HFFc6 (cell line): ENCODE measurements at regions not wholly inside any gene's neighbourhood (a gene's known extent, or its start where the extent isn't known, plus 50 kb on each side); places are given as distances from the start of the nearest gene placed in this dataset.

ENCODE experiments used
- DNase-seq: peaks from one replicate; pipeline ENCODE4 v3.0.0-alpha.2; 2018
- H3K27ac Mint-ChIP-seq: 2 replicates; pipeline ENCODE4 v1.8.0; 2020; ENCODE audit warnings: mild to moderate bottlenecking, mixed read lengths
- H3K27me3 Mint-ChIP-seq: 2 replicates; pipeline ENCODE4 v1.8.0; 2021; ENCODE audit warnings: mild to moderate bottlenecking, moderate library complexity, mixed read lengths; ENCODE audit not compliant: insufficient read depth
- H3K36me3 Mint-ChIP-seq: 2 replicates; pipeline ENCODE4 v1.8.0; 2021; ENCODE audit warnings: low read depth, mixed read lengths
- H3K4me1 Mint-ChIP-seq: 2 replicates; pipeline ENCODE4 v1.8.0; 2020; ENCODE audit warnings: low read depth, mixed read lengths
- H3K4me3 Mint-ChIP-seq: 2 replicates; pipeline ENCODE4 v1.8.0; 2020; ENCODE audit warnings: mild to moderate bottlenecking, moderate library complexity, mixed read lengths
- H3K9me3 Mint-ChIP-seq: 2 replicates; pipeline ENCODE4 v1.8.0; 2020; ENCODE audit warnings: mild to moderate bottlenecking, mixed read lengths
- TF ChIP-seq, protein P1 (sequence below): fragments of 200-600 bp; sonication (generic); IDR thresholded peaks from 2 replicates; pipeline ENCODE4 v1.5.0; 2021; ENCODE audit warnings: antibody characterized with exemption, mild to moderate bottlenecking

- H3K4me1 Mint-ChIP-seq = no peaks in the 10 kb centered on the region
- no peak overlapping the region for H3K27ac Mint-ChIP-seq
- H3K9me3 Mint-ChIP-seq = peaks cover 31% of the 10 kb centered on the region
- DNase-seq = no peak
- H3K36me3 Mint-ChIP-seq = no peaks in the 10 kb centered on the region
- H3K27me3 Mint-ChIP-seq = no peaks in the 10 kb centered on the region
- TF ChIP-seq, protein P1, sequence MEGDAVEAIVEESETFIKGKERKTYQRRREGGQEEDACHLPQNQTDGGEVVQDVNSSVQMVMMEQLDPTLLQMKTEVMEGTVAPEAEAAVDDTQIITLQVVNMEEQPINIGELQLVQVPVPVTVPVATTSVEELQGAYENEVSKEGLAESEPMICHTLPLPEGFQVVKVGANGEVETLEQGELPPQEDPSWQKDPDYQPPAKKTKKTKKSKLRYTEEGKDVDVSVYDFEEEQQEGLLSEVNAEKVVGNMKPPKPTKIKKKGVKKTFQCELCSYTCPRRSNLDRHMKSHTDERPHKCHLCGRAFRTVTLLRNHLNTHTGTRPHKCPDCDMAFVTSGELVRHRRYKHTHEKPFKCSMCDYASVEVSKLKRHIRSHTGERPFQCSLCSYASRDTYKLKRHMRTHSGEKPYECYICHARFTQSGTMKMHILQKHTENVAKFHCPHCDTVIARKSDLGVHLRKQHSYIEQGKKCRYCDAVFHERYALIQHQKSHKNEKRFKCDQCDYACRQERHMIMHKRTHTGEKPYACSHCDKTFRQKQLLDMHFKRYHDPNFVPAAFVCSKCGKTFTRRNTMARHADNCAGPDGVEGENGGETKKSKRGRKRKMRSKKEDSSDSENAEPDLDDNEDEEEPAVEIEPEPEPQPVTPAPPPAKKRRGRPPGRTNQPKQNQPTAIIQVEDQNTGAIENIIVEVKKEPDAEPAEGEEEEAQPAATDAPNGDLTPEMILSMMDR = no peak
- no peak overlapping the region for H3K4me3 Mint-ChIP-seq
Observed at GRCh38 chr1:14194511-14194910, 404.0 kb upstream of the KAZN start.

- Mint-ChIP-seq H3K36me3 (0 out of 2 replicates have a peak, but pooled peaks cover 4% of the 10 kb centered on the region), H3K4me3 (no peak overlapping the region), H3K4me1 (no peaks in the 10 kb centered on the region), H3K9me3 (peaks cover 41% of the 10 kb centered on the region), H3K27ac (no peak overlapping the region), H3K27me3 (no peaks in the 10 kb centered on the region; the same call in none of the 2 replicates)
- TF ChIP-seq, protein P1 = no peak
- no peak for DNase-seq
Observed at GRCh38 chr1:14205066-14205465, 393.4 kb upstream of the KAZN start.

GRCh38 chr1:14215151-14215550 lies 383.3 kb upstream of the KAZN start:
- DNase-seq = no peak
- Mint-ChIP-seq H3K36me3 (no peaks in the 10 kb centered on the region), H3K4me1 (no peaks in the 10 kb centered on the region), H3K27me3 (no peaks in the 10 kb centered on the region), H3K9me3 (peaks cover 40% of the 10 kb centered on the region), H3K4me3 (no peak overlapping the region), H3K27ac (no peak overlapping the region)
- TF ChIP-seq, protein P1 = no peak

GRCh38 chr1:14217384-14217783 lies 381.1 kb upstream of the KAZN start:
- H3K36me3 Mint-ChIP-seq = no peaks in the 10 kb centered on the region
- no peak overlapping the region for H3K4me3 Mint-ChIP-seq
- H3K9me3 Mint-ChIP-seq = peaks cover 51% of the 10 kb centered on the region
- no peak overlapping the region for H3K27ac Mint-ChIP-seq
- no peak for DNase-seq
- no peaks in the 10 kb centered on the region for H3K27me3 Mint-ChIP-seq
- TF ChIP-seq, protein P1 = no peak
- no peaks in the 10 kb centered on the region for H3K4me1 Mint-ChIP-seq

- Mint-ChIP-seq H3K9me3 (peaks cover 48% of the 10 kb centered on the region), H3K27ac (no peak overlapping the region), H3K4me3 (no peak overlapping the region), H3K4me1 (no peaks in the 10 kb centered on the region), H3K27me3 (no peaks in the 10 kb centered on the region), H3K36me3 (no peaks in the 10 kb centered on the region)
- TF ChIP-seq, protein P1 = no peak
- no peak for DNase-seq
Observed at GRCh38 chr1:14220324-14220723, 378.2 kb upstream of the KAZN start.

- Mint-ChIP-seq H3K27me3 (no peaks in the 10 kb centered on the region), H3K4me1 (no peaks in the 10 kb centered on the region), H3K36me3 (no peaks in the 10 kb centered on the region), H3K4me3 (no peak overlapping the region), H3K27ac (no peak overlapping the region), H3K9me3 (peaks cover 46% of the 10 kb centered on the region)
- TF ChIP-seq, protein P1 = no peak
- DNase-seq = no peak
Observed at GRCh38 chr1:14220811-14221210, 377.7 kb upstream of the KAZN start.
